ENCODE measurements at regions not wholly inside any gene's neighbourhood (a gene's known extent, or its start where the extent isn't known, plus 50 kb on each side); places are given as distances from the start of the nearest gene placed in this dataset.

- Histone ChIP-seq H3K4me3 (no peak overlapping the region), H3K36me3 (ENCODE audit: low read depth) (no peaks in the 10 kb centered on the region), H3K9me3 (no peaks in the 10 kb centered on the region), H3K4me1 (ENCODE audit: low read depth) (no peaks in the 10 kb centered on the region)
- TF ChIP-seq CTCF (IDR thresholded peaks at IDR 0.05): no peak
- DNase-seq (peak in 1 of 3 donors; percentile 25), ATAC-seq (peak; percentile 55)
- intact Hi-C loops (cut with DNase I, micrococcal nuclease): no loop called here
These were observed 65.7 kb downstream of the RRM2 start for GRCh38 chr2:10188211-10188610.

GRCh38 chr2:10188729-10189305 lies 66.3 kb downstream of the RRM2 start:
- ATAC-seq: no peak
- TF ChIP-seq CTCF (IDR thresholded peaks at IDR 0.05): no peak
- intact Hi-C loops (cut with DNase I, micrococcal nuclease): no loop called here
- Histone ChIP-seq H3K9me3 (no peaks in the 10 kb centered on the region), H3K36me3 (ENCODE audit: low read depth) (no peaks in the 10 kb centered on the region), H3K4me3 (no peak overlapping the region), H3K4me1 (ENCODE audit: low read depth) (no peaks in the 10 kb centered on the region)
- DNase-seq: no peak

- Histone ChIP-seq H3K4me1 (ENCODE audit: low read depth) (no peaks in the 10 kb centered on the region), H3K4me3 (no peak overlapping the region), H3K36me3 (ENCODE audit: low read depth) (no peaks in the 10 kb centered on the region), H3K9me3 (no peaks in the 10 kb centered on the region)
- ATAC-seq (no peak), DNase-seq (no peak)
- TF ChIP-seq CTCF (IDR thresholded peaks at IDR 0.05): no peak
- intact Hi-C loops (cut with DNase I, micrococcal nuclease): no loop called here
These were observed 67.7 kb downstream of the RRM2 start for GRCh38 chr2:10190255-10190654.

- intact Hi-C loops (cut with DNase I, micrococcal nuclease): no loop called here
- Histone ChIP-seq H3K36me3 (ENCODE audit: low read depth) (no peaks in the 10 kb centered on the region), H3K4me1 (ENCODE audit: low read depth) (no peaks in the 10 kb centered on the region), H3K9me3 (no peaks in the 10 kb centered on the region), H3K4me3 (no peak overlapping the region)
- ATAC-seq: no peak
- no peak for TF ChIP-seq CTCF (IDR thresholded peaks at IDR 0.05)
- DNase-seq: no peak
These were observed 68.4 kb downstream of the RRM2 start for GRCh38 chr2:10190737-10191532.

- DNase-seq: no peak
- H3K9me3 ChIP-seq: no peaks in the 10 kb centered on the region
- no peak overlapping the region for H3K4me3 ChIP-seq
- no peak for TF ChIP-seq CTCF (IDR thresholded peaks at IDR 0.05)
- H3K4me1 ChIP-seq (ENCODE audit: low read depth): no peaks in the 10 kb centered on the region
- no peaks in the 10 kb centered on the region for H3K36me3 ChIP-seq (ENCODE audit: low read depth)
- intact Hi-C loops (cut with DNase I, micrococcal nuclease): no loop called here
- ATAC-seq: no peak
These were observed 69.0 kb downstream of the RRM2 start for GRCh38 chr2:10191554-10191953.
